T-helper 1 cell treated with Interleukin-12 subunit alpha and Interleukin-12 subunit beta and Interleukin-4 antibody, amounts not matched to agents 30 μg/mL and 1 μg/mL, for 36 hours (primary cell): ENCODE measurements at regions not wholly inside any gene's neighbourhood (a gene's known extent, or its start where the extent isn't known, plus 50 kb on each side); places are given as distances from the start of the nearest gene placed in this dataset.

Experiments
- H3K27ac Mint-ChIP-seq: one replicate; pipeline ENCODE4 v1.8.0; 2021; ENCODE audit warnings: mild to moderate bottlenecking, mixed read lengths
- H3K27me3 Mint-ChIP-seq: one replicate; pipeline ENCODE4 v1.8.0; 2021; ENCODE audit warnings: low read depth, mixed read lengths
- H3K36me3 Mint-ChIP-seq: one replicate; pipeline ENCODE4 v1.8.0; 2021; ENCODE audit warnings: low read depth, mixed read lengths
- H3K4me1 Mint-ChIP-seq: one replicate; pipeline ENCODE4 v1.8.0; 2021; ENCODE audit warnings: low read depth, mixed read lengths
- H3K4me3 Mint-ChIP-seq: one replicate; pipeline ENCODE4 v1.8.0; 2021; ENCODE audit warnings: mild to moderate bottlenecking, moderate library complexity, mixed read lengths
- H3K9me3 Mint-ChIP-seq: one replicate; pipeline ENCODE4 v1.8.0; 2021; ENCODE audit warnings: mixed read lengths

DNA sequence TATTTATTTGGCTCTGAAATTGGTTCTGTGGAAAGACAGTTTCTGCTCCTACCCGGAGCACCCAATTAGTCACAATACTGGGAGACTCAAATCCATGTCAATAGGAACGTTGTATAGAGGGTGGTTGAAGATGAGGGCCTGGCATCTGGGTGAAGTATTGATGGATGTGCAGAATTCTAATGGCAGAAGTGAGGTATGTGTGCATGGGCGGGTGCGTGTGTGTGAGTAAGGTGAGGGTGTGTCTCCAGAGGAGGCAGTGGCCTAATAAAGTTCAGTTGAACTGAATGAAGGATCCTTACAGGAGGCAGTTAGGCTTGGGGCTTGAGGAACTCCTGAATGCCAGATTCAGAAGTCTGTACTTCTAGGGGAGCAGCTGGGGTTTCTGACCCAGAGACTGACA lies 71.8 kb upstream of the B3GAT1 start:
- Mint-ChIP-seq H3K4me3 (no peak overlapping the region), H3K27ac (no peak overlapping the region), H3K27me3 (no peaks in the 10 kb centered on the region)

DNA sequence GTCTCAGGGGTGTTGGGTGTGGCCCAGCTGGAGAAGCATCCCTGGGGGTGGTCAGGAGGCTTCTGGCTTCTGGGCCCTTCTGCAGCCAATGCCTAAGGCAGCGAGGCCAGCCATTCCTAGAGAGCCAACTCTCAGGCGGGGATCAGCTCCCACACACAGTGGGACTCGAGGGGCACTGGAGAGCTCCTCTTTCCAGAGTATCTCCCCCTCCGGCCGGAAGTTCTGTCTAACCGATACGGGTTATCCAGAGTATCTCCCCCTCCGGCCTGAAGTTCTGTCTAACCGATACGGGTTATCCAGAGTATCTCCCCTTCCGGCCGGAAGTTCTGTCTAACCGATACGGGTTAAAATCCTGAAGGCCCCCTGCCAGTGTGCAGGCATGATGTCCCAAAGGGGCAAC lies 71.2 kb upstream of the B3GAT1 start:
- Mint-ChIP-seq H3K27ac (no peak overlapping the region), H3K27me3 (no peaks in the 10 kb centered on the region), H3K4me3 (no peak overlapping the region), H3K36me3 (no peaks in the 10 kb centered on the region), H3K4me1 (no peaks in the 10 kb centered on the region), H3K9me3 (no peaks in the 10 kb centered on the region)

More for the DNA sequence above, 71.8 kb upstream of the B3GAT1 start:
- Mint-ChIP-seq H3K9me3 (no peaks in the 10 kb centered on the region), H3K4me1 (no peaks in the 10 kb centered on the region), H3K36me3 (no peaks in the 10 kb centered on the region)

DNA sequence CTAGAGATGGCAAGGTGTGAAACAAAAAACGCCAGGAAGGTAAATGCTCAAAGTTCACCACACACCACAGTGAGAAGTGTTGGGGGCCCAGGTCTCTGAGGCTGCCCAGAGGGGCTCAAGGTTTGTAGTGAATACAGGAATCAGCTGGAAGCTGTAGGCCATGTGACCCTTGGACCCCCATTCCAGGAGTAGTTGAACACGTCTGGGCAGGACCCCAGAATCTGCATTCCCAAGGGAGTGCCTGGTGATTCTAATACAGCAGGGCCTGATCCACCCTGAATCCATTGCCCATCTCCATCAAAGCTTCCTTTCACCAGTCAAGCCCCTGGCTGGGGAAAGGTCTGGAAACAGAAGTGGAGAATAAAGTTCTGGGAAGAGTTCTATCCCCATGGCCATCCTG lies 70.8 kb upstream of the B3GAT1 start:
- H3K4me3 Mint-ChIP-seq, result no peak overlapping the region
- no peaks in the 10 kb centered on the region for H3K27me3 Mint-ChIP-seq
- no peaks in the 10 kb centered on the region for H3K36me3 Mint-ChIP-seq
- no peaks in the 10 kb centered on the region for H3K9me3 Mint-ChIP-seq
- no peaks in the 10 kb centered on the region for H3K4me1 Mint-ChIP-seq
- H3K27ac Mint-ChIP-seq, result no peak overlapping the region

DNA sequence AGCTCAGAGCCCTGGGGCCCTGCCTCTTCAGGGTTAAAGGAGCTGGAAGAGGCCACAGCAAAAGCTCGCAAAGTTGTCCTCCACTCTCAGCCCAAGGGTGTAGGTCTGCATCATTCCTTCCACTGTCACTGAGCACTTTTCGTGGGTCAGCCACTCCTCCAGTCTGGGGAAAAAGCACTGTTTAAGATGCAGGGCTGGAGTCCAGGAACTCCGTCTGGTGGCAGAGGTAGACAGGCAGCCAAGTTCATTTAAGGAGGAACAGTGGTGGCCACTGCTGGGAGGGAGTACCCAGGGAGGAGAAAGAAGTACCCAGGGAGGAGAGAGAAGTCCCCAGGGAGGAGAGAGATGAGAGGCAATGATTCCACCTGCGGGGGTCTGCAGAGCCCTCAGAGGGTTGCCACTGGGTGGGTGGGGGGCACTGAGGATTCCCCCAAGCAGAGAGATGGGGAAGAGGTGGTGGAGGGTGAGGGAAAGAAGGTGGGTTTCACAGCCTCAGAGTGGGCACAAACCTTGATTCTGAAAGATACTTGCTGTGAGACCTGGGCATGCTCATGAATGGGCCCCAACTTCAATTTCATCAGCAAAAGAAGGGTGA lies 70.0 kb upstream of the B3GAT1 start:
- H3K9me3 Mint-ChIP-seq, result no peaks in the 10 kb centered on the region
- H3K4me3 Mint-ChIP-seq, result no peak overlapping the region
- no peak overlapping the region for H3K27ac Mint-ChIP-seq
- no peaks in the 10 kb centered on the region for H3K36me3 Mint-ChIP-seq
- H3K27me3 Mint-ChIP-seq, result peaks cover under 1% of the 10 kb centered on the region
- H3K4me1 Mint-ChIP-seq, result no peaks in the 10 kb centered on the region

DNA sequence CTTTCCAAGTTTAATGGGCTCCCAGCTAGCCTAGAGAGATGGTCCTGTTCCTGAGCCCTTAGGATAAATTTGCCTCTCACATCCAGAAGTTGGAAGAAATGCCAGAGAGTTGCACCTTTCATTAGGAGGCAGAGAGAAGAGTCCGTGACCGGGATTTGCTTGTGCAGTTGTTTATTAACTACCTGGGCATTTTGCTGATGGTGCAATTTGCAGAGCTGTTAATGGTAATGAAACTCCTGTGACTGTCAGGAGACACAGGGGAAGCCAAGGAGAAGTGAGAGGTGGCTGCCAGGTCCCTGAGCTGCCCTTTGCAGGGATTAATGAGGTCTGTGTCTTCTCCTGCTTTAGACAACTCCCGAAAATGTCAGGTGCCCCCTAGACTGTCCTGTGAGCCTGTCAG lies 69.1 kb upstream of the B3GAT1 start:
- H3K9me3 Mint-ChIP-seq, result no peaks in the 10 kb centered on the region
- H3K4me3 Mint-ChIP-seq, result no peak overlapping the region
- no peaks in the 10 kb centered on the region for H3K36me3 Mint-ChIP-seq
- H3K27me3 Mint-ChIP-seq, result peaks cover 7% of the 10 kb centered on the region
- H3K4me1 Mint-ChIP-seq, result no peaks in the 10 kb centered on the region
- no peak overlapping the region for H3K27ac Mint-ChIP-seq

DNA sequence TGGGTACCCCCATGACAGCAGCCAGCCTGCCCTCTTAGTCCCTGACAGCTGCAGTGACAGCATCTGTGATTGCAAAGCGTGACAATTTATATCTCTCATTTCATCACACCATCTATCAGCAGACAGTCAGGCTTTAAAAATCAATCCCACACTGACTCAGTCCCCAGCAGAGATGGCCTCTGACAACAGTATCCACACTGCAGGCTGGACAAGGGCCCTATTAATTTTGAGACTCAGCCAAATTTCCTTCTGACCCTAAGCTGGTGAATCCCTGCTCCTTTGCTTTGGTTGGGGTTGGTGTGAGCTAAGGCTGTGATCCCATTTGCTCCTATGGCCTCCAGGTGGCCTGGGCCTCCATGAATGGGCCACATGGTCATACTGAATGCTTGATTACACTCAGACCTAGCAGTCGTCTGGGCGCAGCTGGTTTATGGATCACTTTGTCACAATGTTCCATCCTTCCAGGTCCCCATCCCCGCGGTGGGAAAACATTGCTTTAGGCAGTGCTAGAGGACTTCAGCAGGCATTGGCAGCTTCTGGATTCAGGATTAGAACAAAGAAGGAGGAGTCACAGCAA lies 68.2 kb upstream of the B3GAT1 start:
- Mint-ChIP-seq H3K9me3 (no peaks in the 10 kb centered on the region), H3K27ac (no peak overlapping the region), H3K4me1 (no peaks in the 10 kb centered on the region), H3K4me3 (no peak overlapping the region), H3K27me3 (peaks cover 7% of the 10 kb centered on the region), H3K36me3 (no peaks in the 10 kb centered on the region)

DNA sequence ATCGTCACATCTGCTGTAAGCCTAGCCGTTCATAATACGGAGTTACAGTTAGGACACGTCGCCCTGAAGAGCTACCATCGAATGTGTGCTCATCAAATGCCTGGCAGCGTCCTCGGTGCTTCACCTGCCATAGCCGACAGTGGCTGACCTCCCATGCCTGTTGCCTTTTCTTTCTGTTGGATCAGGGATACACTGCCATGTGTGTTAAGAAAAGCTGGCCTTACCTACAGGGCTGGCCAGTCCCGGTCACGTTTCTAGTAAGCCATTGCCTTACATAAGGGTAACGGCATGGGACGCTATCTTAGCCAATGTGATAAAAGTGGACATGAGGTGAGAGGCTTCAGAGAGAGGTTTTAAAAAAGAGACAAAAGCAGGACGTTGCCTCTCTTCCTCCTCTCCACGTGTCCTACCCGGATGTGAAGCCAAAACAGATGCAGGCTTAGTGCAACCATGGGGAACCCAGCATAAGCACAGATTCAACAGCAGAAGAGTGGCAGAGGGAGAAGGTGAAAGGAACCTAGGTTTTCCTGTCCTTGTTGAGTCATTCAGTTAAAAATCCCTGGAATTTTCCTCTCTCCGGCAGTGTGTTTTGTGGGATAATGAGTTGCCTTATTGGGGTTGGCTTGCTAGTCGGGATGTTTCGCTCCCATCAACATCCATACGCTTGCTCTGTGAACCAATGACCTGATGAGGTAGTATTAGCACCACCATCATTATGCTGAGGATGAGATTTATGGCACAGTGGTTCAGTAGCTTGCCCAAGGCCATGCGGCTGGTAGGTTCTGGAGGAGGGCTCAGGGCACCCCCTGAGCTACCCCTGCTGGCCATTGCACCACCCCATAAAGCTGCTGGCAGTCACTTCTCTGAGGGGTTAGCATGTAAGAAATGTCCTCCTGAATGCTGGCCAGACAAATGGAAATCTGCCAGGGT lies 67.4 kb upstream of the B3GAT1 start:
- Mint-ChIP-seq H3K9me3 (no peaks in the 10 kb centered on the region), H3K27me3 (peaks cover 7% of the 10 kb centered on the region), H3K4me3 (no peak overlapping the region), H3K27ac (no peak overlapping the region), H3K36me3 (no peaks in the 10 kb centered on the region), H3K4me1 (no peaks in the 10 kb centered on the region)

DNA sequence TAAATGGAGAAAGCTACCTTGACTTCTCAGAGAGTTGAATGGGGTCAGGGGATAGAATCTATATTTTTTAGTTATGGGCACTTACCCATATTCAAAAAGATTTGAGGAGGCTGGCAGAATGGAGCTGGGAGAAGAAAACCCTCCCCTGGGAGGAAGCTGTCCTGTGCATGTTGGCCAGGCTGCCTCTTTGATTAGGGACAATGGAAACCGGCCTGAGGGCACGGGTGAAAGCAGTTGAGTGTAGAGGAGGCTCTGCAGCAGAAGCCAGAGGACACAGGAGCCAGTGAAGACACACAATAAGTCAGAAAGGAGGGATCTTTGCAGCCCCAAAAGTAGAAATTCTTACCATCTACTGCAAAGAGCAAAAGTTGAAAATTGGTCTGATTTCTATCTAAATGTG lies 66.6 kb upstream of the B3GAT1 start:
- Mint-ChIP-seq H3K27me3 (peaks cover 7% of the 10 kb centered on the region), H3K4me1 (no peaks in the 10 kb centered on the region), H3K36me3 (no peaks in the 10 kb centered on the region), H3K9me3 (no peaks in the 10 kb centered on the region), H3K4me3 (no peak overlapping the region), H3K27ac (no peak overlapping the region)

DNA sequence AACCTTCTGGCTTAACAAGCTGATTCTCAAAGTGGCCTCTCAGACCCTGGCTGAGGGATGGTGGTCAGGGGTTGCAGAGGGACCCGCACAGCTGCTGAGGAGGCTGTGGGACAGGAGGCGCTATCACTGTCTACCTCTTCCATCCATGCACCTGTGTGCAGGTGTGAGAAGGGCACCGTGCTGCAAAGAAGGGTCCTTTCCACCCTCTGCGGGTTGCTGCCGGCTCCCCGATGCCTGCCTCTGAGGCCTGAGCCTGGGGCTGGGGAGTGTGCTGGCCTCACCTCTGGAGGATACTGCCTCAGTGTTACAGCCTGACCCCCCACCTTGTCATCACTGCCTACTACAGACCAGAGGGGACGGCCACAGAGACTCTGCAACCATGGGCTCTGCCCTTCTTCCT lies 66.1 kb upstream of the B3GAT1 start:
- Mint-ChIP-seq H3K9me3 (no peaks in the 10 kb centered on the region), H3K27me3 (peaks cover 7% of the 10 kb centered on the region), H3K4me3 (no peak overlapping the region), H3K27ac (no peak overlapping the region), H3K36me3 (no peaks in the 10 kb centered on the region), H3K4me1 (no peaks in the 10 kb centered on the region)

DNA sequence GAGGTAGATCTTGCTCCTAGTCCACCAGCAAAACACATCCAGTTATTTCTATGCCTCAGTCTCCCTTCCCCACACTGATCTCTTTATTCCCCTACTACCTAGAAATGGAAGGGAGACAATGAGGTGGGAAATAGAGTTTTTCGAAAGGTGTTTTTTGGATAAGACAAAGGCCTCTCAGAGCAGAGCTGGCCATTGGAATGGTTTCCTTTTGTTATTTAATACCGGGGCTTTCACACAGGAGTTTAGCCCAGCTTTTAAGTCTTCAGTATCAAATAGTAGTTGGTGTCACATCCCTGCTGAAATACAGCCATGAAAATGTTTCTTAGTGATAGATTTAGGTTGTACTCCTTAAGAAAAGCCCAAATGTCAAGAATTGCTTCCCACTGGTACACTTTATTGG lies 65.4 kb upstream of the B3GAT1 start:
- no peak overlapping the region for H3K4me3 Mint-ChIP-seq
- H3K4me1 Mint-ChIP-seq, result no peaks in the 10 kb centered on the region
- peaks cover 9% of the 10 kb centered on the region for H3K27me3 Mint-ChIP-seq
- H3K36me3 Mint-ChIP-seq, result no peaks in the 10 kb centered on the region
- no peaks in the 10 kb centered on the region for H3K9me3 Mint-ChIP-seq
- H3K27ac Mint-ChIP-seq, result no peak overlapping the region

DNA sequence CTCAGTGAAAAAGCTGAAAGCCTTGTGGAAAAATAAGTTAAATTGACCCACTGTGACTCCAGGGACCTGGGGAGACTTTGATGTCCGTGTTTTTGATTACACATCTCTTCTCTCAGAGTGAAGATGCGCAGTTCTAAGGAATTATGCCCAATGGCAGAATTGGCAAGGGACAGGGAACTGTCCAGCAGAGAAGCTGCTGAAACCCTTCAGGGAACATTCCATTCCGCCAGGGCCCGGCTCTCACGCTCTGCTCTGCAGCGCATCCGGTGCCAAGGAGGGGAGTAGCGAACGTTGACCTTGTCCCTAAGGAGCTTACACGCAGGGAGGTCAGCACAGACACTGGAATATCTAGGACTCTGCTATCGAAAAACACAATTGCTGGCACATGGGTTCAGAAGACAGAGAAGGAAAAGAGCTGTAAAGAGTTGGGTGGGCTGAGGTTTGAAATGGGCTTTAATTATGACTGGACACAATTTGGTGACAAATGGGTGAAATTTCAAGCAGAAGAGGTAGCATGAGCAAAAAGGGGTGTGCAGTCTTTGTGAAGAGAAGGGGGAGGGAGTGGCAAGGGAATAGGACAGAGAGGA lies 64.5 kb upstream of the B3GAT1 start:
- H3K36me3 Mint-ChIP-seq, result no peaks in the 10 kb centered on the region
- H3K9me3 Mint-ChIP-seq, result no peaks in the 10 kb centered on the region
- H3K27me3 Mint-ChIP-seq, result peaks cover 11% of the 10 kb centered on the region
- H3K27ac Mint-ChIP-seq, result no peak overlapping the region
- H3K4me1 Mint-ChIP-seq, result no peaks in the 10 kb centered on the region
- no peak overlapping the region for H3K4me3 Mint-ChIP-seq

DNA sequence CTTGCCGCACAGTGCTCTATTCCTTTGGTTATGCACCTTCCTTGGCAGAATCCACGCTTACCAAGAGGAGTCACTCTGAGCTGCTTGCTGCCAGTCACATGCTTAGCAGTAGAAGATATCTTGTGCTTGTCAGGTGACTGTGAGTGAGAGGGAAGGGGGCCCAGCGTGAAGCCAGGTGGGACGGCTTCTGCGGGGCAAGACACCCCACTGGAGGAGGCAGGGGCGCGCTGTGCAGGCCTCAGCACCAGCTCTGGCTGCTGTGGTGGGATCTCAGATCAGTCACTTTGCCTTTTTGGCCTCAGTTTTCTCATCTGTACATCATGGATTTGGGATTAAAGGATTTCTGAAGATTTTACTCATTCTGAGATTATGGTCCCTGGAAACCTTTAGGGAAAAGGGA lies 63.9 kb upstream of the B3GAT1 start:
- Mint-ChIP-seq H3K9me3 (no peaks in the 10 kb centered on the region), H3K4me3 (no peak overlapping the region), H3K27me3 (peaks cover 11% of the 10 kb centered on the region), H3K4me1 (no peaks in the 10 kb centered on the region), H3K36me3 (no peaks in the 10 kb centered on the region), H3K27ac (no peak overlapping the region)

DNA sequence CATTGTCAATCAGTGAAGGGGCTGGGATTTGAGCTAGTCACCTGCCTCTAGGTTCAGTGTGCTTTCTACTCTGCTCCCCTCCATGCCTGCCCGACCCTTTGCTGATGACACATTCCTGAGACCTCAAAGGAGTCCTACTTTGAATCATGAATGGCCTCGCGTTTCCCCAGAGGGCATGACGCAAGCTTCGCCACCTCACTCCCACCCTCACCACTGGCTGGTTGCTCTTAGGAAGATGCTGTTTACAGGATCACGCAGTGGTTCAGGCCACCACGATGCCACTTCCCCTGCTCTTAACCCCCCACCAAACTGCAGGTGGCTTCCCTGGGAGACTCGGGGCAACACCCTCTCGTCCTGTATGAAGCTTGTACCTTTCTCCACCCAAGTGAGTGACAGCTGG lies 62.9 kb upstream of the B3GAT1 start:
- Mint-ChIP-seq H3K27ac (no peak overlapping the region), H3K36me3 (no peaks in the 10 kb centered on the region), H3K9me3 (no peaks in the 10 kb centered on the region), H3K4me3 (no peak overlapping the region), H3K4me1 (no peaks in the 10 kb centered on the region), H3K27me3 (peaks cover 11% of the 10 kb centered on the region)

DNA sequence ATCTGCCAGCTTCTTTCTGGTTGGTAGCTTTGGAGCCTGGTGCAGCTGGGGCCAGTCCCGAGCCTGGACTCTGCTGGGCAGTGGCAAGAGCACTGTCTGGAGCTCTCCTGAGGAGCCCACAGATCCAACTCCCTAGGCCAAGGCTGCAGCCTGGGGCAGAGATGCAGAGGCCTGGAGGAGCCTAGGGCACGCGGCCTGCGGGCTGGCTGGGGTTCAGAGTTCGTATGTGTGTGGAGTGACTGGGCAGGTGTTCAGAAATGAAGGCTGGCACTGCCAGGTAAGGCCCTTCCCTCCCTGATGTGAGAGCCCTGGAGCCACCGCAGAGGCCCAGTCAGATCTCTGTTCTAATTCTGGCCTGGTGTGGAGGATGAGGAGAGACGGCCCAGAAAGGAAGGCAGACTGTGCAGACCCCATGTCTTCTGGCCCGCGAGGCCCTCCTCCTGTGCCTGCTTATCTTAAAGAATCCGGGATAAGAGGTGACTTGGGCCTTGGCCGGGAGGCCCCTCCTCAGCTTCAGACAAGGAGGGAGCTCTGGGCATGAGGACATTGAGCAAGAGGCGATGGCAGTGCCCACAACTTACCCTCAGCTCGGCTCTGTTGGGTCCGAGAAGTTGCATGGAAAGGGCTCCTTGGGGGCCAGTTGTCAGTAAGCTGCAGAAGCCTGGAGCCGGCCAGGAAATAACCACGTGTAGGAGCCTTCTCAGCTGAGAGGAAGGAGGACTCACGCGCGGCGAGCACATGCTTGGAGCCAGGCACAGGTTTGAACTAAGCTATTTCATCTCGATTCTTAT lies 62.2 kb upstream of the B3GAT1 start:
- Mint-ChIP-seq H3K36me3 (no peaks in the 10 kb centered on the region), H3K27me3 (peaks cover 11% of the 10 kb centered on the region), H3K4me1 (no peaks in the 10 kb centered on the region), H3K27ac (no peak overlapping the region), H3K9me3 (no peaks in the 10 kb centered on the region), H3K4me3 (no peak overlapping the region)
